Globus pallidus (tissue), 1 donor: ENCODE measurements at regions not wholly inside any gene's neighbourhood (a gene's known extent, or its start where the extent isn't known, plus 50 kb on each side); places are given as distances from the start of the nearest gene placed in this dataset.

Experiments
- DNase-seq: peaks from one replicate; pipeline ENCODE4 v3.0.0-alpha.2; 2015; ENCODE audit warnings: low spot score

- no peak for DNase-seq
Measured at GRCh38 chr11:106216281-106216680, 138.8 kb downstream of the AASDHPPT start.

GRCh38 chr11:106217456-106217855 lies 140.0 kb downstream of the AASDHPPT start:
- DNase-seq = no peak

- no peak for DNase-seq
Measured at GRCh38 chr11:106218106-106218505, 140.6 kb downstream of the AASDHPPT start.

GRCh38 chr11:106222626-106223025 lies 145.2 kb downstream of the AASDHPPT start:
- DNase-seq = no peak

- DNase-seq = no peak
Measured at GRCh38 chr11:106224172-106224571, 146.7 kb downstream of the AASDHPPT start.

- no peak for DNase-seq
Measured at GRCh38 chr11:106228996-106229395, 151.5 kb downstream of the AASDHPPT start.

- DNase-seq = no peak
Measured at GRCh38 chr11:106231591-106231990, 154.1 kb downstream of the AASDHPPT start.

GRCh38 chr11:106233191-106233590 lies 155.7 kb downstream of the AASDHPPT start:
- DNase-seq = no peak

GRCh38 chr11:106234794-106235193 lies 157.3 kb downstream of the AASDHPPT start:
- DNase-seq = no peak

- DNase-seq = no peak
Measured at GRCh38 chr11:106236295-106236694, 158.8 kb downstream of the AASDHPPT start.

- no peak for DNase-seq
Measured at GRCh38 chr11:106238704-106239360, 161.4 kb downstream of the AASDHPPT start.

- no peak for DNase-seq
Measured at GRCh38 chr11:106241601-106242257, 164.3 kb downstream of the AASDHPPT start.

- no peak for DNase-seq
Measured at GRCh38 chr11:106242718-106243415, 165.4 kb downstream of the AASDHPPT start.

- no peak for DNase-seq
Measured at GRCh38 chr11:106246495-106246894, 169.0 kb downstream of the AASDHPPT start.

GRCh38 chr11:106249617-106250239 lies 172.3 kb downstream of the AASDHPPT start:
- DNase-seq = no peak

- no peak for DNase-seq
Measured at GRCh38 chr11:106262852-106263251, 185.4 kb downstream of the AASDHPPT start.

GRCh38 chr11:106263527-106263926 lies 186.1 kb downstream of the AASDHPPT start:
- DNase-seq = no peak

- no peak for DNase-seq
Measured at GRCh38 chr11:106271086-106271485, 193.6 kb downstream of the AASDHPPT start.

GRCh38 chr11:106271686-106272085 lies 194.2 kb downstream of the AASDHPPT start:
- DNase-seq = no peak

GRCh38 chr11:106275151-106275550 lies 197.7 kb downstream of the AASDHPPT start:
- DNase-seq = no peak

- no peak for DNase-seq
Measured at GRCh38 chr11:106276126-106276525, 198.7 kb downstream of the AASDHPPT start.

- no peak for DNase-seq
Measured at GRCh38 chr11:106276859-106277436, 199.5 kb downstream of the AASDHPPT start.
